H1 (cell line): ENCODE measurements at regions not wholly inside any gene's neighbourhood (a gene's known extent, or its start where the extent isn't known, plus 50 kb on each side); places are given as distances from the start of the nearest gene placed in this dataset.

Source experiments
- CTCF ChIA-PET: fragments of 300-600 bp; sonication (Branson Sonifier 250); formaldehyde crosslinking; loops from one replicate; lab custom pipeline; 2021; ENCODE audit not compliant: partially characterized antibody; lab: Charles Lee
- POLR2A ChIA-PET: fragments of 300-600 bp; sonication (Branson Sonifier 250); formaldehyde crosslinking; loops from one replicate; lab custom pipeline; 2021; ENCODE audit warnings: inconsistent platforms; ENCODE audit not compliant: partially characterized antibody; lab: Charles Lee
- DNase-seq, 2 experiments: peaks; one replicate each; pipeline versions ENCODE4 v3.0.0 to v3.0.0-alpha.2; 2010 to 2022; ENCODE audit warnings: low spot score in 2 of 2, low read depth in 1 of 2, mixed read lengths in 1 of 2
- FAIRE-seq: peaks from 2 replicates; lab custom pipeline; 2011; peaks lifted over from hg19 to GRCh38; lab: Jason Lieb, UNC
- H2AFZ ChIP-seq: 2 replicates; pipeline ENCODE4 v1.8.1; 2012; ENCODE audit warnings: low read length, inconsistent platforms
- H2AK5ac ChIP-seq: 2 replicates; pipeline ENCODE4 v1.6.1; 2013; ENCODE audit warnings: low read depth, low read length
- H2BK120ac ChIP-seq: replicated peaks from 2 replicates; pipeline ENCODE3; 2013; ENCODE audit warnings: low read depth, low read length, inconsistent platforms
- H2BK12ac ChIP-seq: 2 replicates; pipeline ENCODE4 v1.6.1; 2013; ENCODE audit warnings: low read depth, low read length
- H2BK15ac ChIP-seq: 2 replicates; pipeline ENCODE4 v1.6.1; 2013; ENCODE audit warnings: low read length
- H2BK20ac ChIP-seq: 2 replicates; pipeline ENCODE4 v1.6.1; 2013; ENCODE audit warnings: low read length
- H2BK5ac ChIP-seq: 2 replicates; pipeline ENCODE4 v1.6.1; 2013; ENCODE audit warnings: low read depth, low read length
- H3K14ac ChIP-seq: 2 replicates; pipeline ENCODE4 v1.6.1; 2013; ENCODE audit warnings: inconsistent platforms; ENCODE audit not compliant: insufficient read length
- H3K18ac ChIP-seq: 2 replicates; pipeline ENCODE4 v1.6.1; 2013; ENCODE audit warnings: low read length; ENCODE audit errors: extremely low read depth
- H3K23ac ChIP-seq: 2 replicates; pipeline ENCODE4 v1.6.1; 2013; ENCODE audit warnings: inconsistent platforms; ENCODE audit not compliant: insufficient read length
- H3K23me2 ChIP-seq: 2 replicates; pipeline ENCODE4 v1.6.1; 2013; ENCODE audit warnings: low read depth, low read length
- H3K27ac ChIP-seq: 2 replicates; pipeline ENCODE4 v1.6.1; 2011; ENCODE audit warnings: low read depth, low read length, inconsistent platforms
- H3K27me3 ChIP-seq, 4 experiments: replicated peaks in 1 of 4; 1 replicate in 1 of 4; 2 replicates in 3 of 4; pipeline versions ENCODE4 v1.6.1 to v1.8.1; 2011 to 2013; ENCODE audit warnings: low read length in 3 of 4, mild to moderate bottlenecking in 3 of 4, inconsistent platforms in 2 of 4, mixed read lengths in 2 of 4, moderate library complexity in 1 of 4; ENCODE audit not compliant: control insufficient read depth in 3 of 4, insufficient read depth in 3 of 4; ENCODE audit errors: extremely low read depth in 1 of 4
- H3K36me3 ChIP-seq, 4 experiments: 2 replicates each; pipeline versions ENCODE4 v1.6.1 to v1.8.1; 2011 to 2013; ENCODE audit warnings: mild to moderate bottlenecking in 4 of 4, low read length in 3 of 4, moderate library complexity in 2 of 4, control low read depth in 1 of 4, inconsistent platforms in 1 of 4; ENCODE audit not compliant: insufficient read depth in 4 of 4, control insufficient read depth in 2 of 4
- H3K4ac ChIP-seq: replicated peaks from 2 replicates; pipeline ENCODE3; 2013; ENCODE audit warnings: low read length, low read depth, mixed read lengths, inconsistent platforms; ENCODE audit not compliant: insufficient read length
- H3K4me1 ChIP-seq, 4 experiments: replicated peaks in 1 of 4; 1 replicate in 1 of 4; 2 replicates in 3 of 4; pipeline versions ENCODE4 v1.6.1 to v1.8.1; 2011 to 2013; ENCODE audit warnings: low read length in 3 of 4, inconsistent platforms in 2 of 4, mixed read lengths in 1 of 4; ENCODE audit not compliant: insufficient read depth in 4 of 4, control insufficient read depth in 3 of 4
- H3K4me2 ChIP-seq, 2 experiments: 2 replicates each; pipeline versions ENCODE4 v1.6.1 to v1.8.1; 2011 to 2013; ENCODE audit warnings: low read depth in 2 of 2, low read length in 2 of 2, control low read depth in 1 of 2, inconsistent platforms in 1 of 2, mild to moderate bottlenecking in 1 of 2; ENCODE audit not compliant: insufficient read depth in 1 of 2
- H3K4me3 ChIP-seq, 4 experiments: fragments of 200-600, 300-600 bp in 1 of 4; sonication (generic), shearing (Covaris generic), sonication (Bioruptor Twin) in 1 of 4; 2 replicates each; pipeline versions ENCODE4 v1.5.1 to v1.8.1; 2011 to 2016; ENCODE audit warnings: low read length in 4 of 4, low read depth in 3 of 4, control low read depth in 2 of 4, inconsistent platforms in 2 of 4, mild to moderate bottlenecking in 2 of 4, mixed read lengths in 1 of 4, moderate library complexity in 1 of 4; ENCODE audit not compliant: insufficient read depth in 2 of 4; ENCODE audit errors: extremely low read depth in 1 of 4
- H3K56ac ChIP-seq: replicated peaks from 2 replicates; pipeline ENCODE3; 2013; ENCODE audit warnings: low read depth, mild to moderate bottlenecking, mixed read lengths, low read length, inconsistent platforms; ENCODE audit not compliant: insufficient read length
- H3K79me1 ChIP-seq: 2 replicates; pipeline ENCODE4 v1.6.1; 2013; ENCODE audit warnings: low read depth, low read length, control low read depth
- H3K79me2 ChIP-seq, 2 experiments: 2 replicates each; pipeline versions ENCODE4 v1.6.1 to v1.8.1; 2012 to 2013; ENCODE audit warnings: low read length in 2 of 2, mild to moderate bottlenecking in 2 of 2, inconsistent platforms in 1 of 2; ENCODE audit not compliant: insufficient read depth in 2 of 2, control insufficient read depth in 1 of 2
- H3K9ac ChIP-seq, 4 experiments: replicated peaks in 1 of 4; 1 replicate in 1 of 4; 2 replicates in 3 of 4; pipeline versions ENCODE4 v1.6.1 to v1.8.1; 2011 to 2013; ENCODE audit warnings: low read depth in 3 of 4, low read length in 3 of 4, control low read depth in 2 of 4, mild to moderate bottlenecking in 2 of 4, moderate library complexity in 2 of 4, inconsistent platforms in 1 of 4; ENCODE audit errors: extremely low read depth in 1 of 4
- H3K9me3 ChIP-seq, 2 experiments: 2 replicates each; pipeline versions ENCODE4 v1.6.1 to v1.8.1; 2012 to 2013; ENCODE audit warnings: mild to moderate bottlenecking in 2 of 2, moderate library complexity in 2 of 2, control low read depth in 1 of 2, inconsistent platforms in 1 of 2, low read depth in 1 of 2, low read length in 1 of 2, mixed read lengths in 1 of 2; ENCODE audit not compliant: insufficient read depth in 2 of 2
- H4K20me1 ChIP-seq, 2 experiments: replicated peaks in 1 of 2; 2 replicates each; pipeline versions ENCODE3 to v1.8.1; 2011 to 2013; ENCODE audit warnings: inconsistent platforms in 2 of 2, low read length in 2 of 2, mild to moderate bottlenecking in 1 of 2; ENCODE audit not compliant: insufficient read depth in 2 of 2, control insufficient read depth in 1 of 2
- H4K5ac ChIP-seq: 2 replicates; pipeline ENCODE4 v1.6.1; 2013; ENCODE audit warnings: low read length, low read depth, mixed read lengths, inconsistent platforms; ENCODE audit not compliant: insufficient read length
- H4K8ac ChIP-seq: 2 replicates; pipeline ENCODE4 v1.8.0; 2013; ENCODE audit warnings: mild to moderate bottlenecking, moderate library complexity, low read length, inconsistent platforms; ENCODE audit not compliant: insufficient read depth; ENCODE audit errors: extremely low read depth
- H4K91ac ChIP-seq: replicated peaks from 2 replicates; pipeline ENCODE3; 2013; ENCODE audit warnings: low read length, mixed read lengths, inconsistent platforms; ENCODE audit not compliant: insufficient read length
- CBX8 ChIP-seq: fragments of 300-800, 300-1000 bp; sonication (generic); IDR thresholded peaks from 2 replicates; pipeline ENCODE4 v1.7.1; 2016; ENCODE audit warnings: low read depth, low read length, borderline replicate concordance
- CTBP2 ChIP-seq: IDR thresholded peaks from 2 replicates; pipeline ENCODE4 v1.7.0; 2011; ENCODE audit warnings: borderline replicate concordance, mild to moderate bottlenecking, moderate library complexity, mixed read lengths, low read length; ENCODE audit not compliant: insufficient read depth, insufficient read length
- NANOG ChIP-seq: IDR thresholded peaks from 2 replicates; pipeline ENCODE4 v1.6.1; 2011; ENCODE audit warnings: low read length, low read depth, mild to moderate bottlenecking, inconsistent platforms; ENCODE audit not compliant: insufficient read depth, poor library complexity, severe bottlenecking
- WGBS, 2 experiments: shearing (Covaris generic) in 1 of 2; methylation state at CpG; one replicate each; pipeline versions ENCODE4 v1.1.6 to v1.1.7; 2013 to 2015; ENCODE audit warnings: low lambda C conversion rate in 2 of 2, mixed read lengths in 2 of 2, inconsistent platforms in 1 of 2, low coverage in 1 of 2, missing lambda C conversion rate in 1 of 2; ENCODE audit not compliant: insufficient replicate concordance in 2 of 2, insufficient coverage in 1 of 2, insufficient read length in 1 of 2; ENCODE audit errors: extremely low coverage in 1 of 2, missing lambda C conversion rate in 1 of 2; 5-methylcytosine and 5-hydroxymethylcytosine counted together

DNA sequence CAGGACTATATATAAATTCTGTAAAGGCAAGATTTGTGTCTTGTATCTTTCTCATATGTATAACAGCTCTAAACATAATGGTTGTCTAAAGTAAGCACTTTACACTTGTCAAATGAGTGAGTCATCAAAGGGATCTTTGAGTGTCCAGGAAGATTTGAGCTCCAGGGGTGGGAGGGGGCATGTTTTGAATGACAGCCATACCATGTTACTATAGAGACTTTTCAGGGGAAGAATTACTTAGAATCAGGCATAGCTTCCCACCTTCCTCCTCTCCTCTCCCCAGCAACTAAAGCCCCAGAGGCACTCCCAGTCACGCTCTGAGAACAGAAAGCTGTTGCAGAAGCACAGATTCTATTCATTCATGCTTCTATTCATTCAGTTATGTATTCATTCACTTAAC lies 65.8 kb upstream of the ALK start:
- DNase-seq (no peak), FAIRE-seq (no peak)
- Histone ChIP-seq H3K4me1 (peaks cover 2 to 7% (median 6%) of the 10 kb centered on the region in 4 experiments; a peak in 5 of 7 replicates), H3K79me1 (no peaks in the 10 kb centered on the region), H2BK120ac (no peak overlapping the region), H2BK20ac (no peak overlapping the region), H4K8ac (no peak overlapping the region), H2BK12ac (no peak overlapping the region), H3K18ac (no peak overlapping the region), H3K56ac (no peak overlapping the region), H3K4ac (no peak overlapping the region), H2AK5ac (no peak overlapping the region), H3K9ac (no peak overlapping the region), H2BK5ac (no peak overlapping the region), H3K27me3 (no peaks in the 10 kb centered on the region), H3K27ac (no peak overlapping the region), H3K36me3 (no peaks in the 10 kb centered on the region), H3K4me3 (no peak overlapping the region), H4K20me1 (no peaks in the 10 kb centered on the region), H3K9me3 (no peaks in the 10 kb centered on the region), H3K23ac (no peak overlapping the region), H2AFZ (no peak overlapping the region), H3K14ac (no peak overlapping the region), H3K4me2 (no peak overlapping the region), H3K79me2 (no peaks in the 10 kb centered on the region), H3K23me2 (no peaks in the 10 kb centered on the region), H4K91ac (no peak overlapping the region), H2BK15ac (no peak overlapping the region), H4K5ac (no peak overlapping the region)
- 79% methylated on average over 1 of the region's 1 CpG; no CpG with 5 or more reads in 1 of the 2 experiments for WGBS, 2 experiments
- TF ChIP-seq NANOG (no peak), CBX8 (no peak), CTBP2 (no peak)
- CTCF ChIA-PET, result interaction anchor here (0.6 to 1.3 kb wide), 3 partner anchors 17 to 463 kb away, joined by 3 to 4 read pairs (median 4); no protein-coding TSS in a partner anchor
- POLR2A ChIA-PET, result no interaction called here
